ENCODE measurements at regions not wholly inside any gene's neighbourhood (a gene's known extent, or its start where the extent isn't known, plus 50 kb on each side); places are given as distances from the start of the nearest gene placed in this dataset.

DNA sequence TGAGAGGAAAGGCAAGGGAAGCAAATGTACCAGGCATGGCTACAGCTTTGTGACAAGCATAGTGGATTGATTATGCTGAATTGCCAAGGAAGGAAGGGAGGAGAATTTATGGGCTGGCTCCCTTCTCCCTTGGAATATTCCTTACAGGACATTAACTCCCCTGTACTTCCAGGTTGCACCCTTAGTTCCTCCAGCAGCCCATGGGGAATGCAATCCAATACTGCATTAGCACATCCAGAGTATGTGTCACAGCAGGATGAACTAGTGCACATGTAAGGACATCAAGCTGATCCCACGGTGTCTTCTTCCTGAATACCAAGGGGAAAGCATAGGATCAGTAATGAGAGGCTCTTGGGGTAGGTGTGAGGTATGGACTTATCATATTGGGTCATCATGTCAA lies 390.7 kb upstream of the POU3F2 start:
- TF ChIP-seq, protein P1, sequence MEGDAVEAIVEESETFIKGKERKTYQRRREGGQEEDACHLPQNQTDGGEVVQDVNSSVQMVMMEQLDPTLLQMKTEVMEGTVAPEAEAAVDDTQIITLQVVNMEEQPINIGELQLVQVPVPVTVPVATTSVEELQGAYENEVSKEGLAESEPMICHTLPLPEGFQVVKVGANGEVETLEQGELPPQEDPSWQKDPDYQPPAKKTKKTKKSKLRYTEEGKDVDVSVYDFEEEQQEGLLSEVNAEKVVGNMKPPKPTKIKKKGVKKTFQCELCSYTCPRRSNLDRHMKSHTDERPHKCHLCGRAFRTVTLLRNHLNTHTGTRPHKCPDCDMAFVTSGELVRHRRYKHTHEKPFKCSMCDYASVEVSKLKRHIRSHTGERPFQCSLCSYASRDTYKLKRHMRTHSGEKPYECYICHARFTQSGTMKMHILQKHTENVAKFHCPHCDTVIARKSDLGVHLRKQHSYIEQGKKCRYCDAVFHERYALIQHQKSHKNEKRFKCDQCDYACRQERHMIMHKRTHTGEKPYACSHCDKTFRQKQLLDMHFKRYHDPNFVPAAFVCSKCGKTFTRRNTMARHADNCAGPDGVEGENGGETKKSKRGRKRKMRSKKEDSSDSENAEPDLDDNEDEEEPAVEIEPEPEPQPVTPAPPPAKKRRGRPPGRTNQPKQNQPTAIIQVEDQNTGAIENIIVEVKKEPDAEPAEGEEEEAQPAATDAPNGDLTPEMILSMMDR (conservative IDR thresholded peaks at IDR 0.05), result no peak
- Histone ChIP-seq H3K4me1 (ENCODE audit: control insufficient read depth, insufficient read depth, low read length) (no peaks in the 10 kb centered on the region), H3K9me3 (ENCODE audit: control insufficient read depth, low read length) (no peaks in the 10 kb centered on the region), H3K27me3 (ENCODE audit: control insufficient read depth, insufficient read depth, low read length, poor library complexity, severe bottlenecking) (no peaks in the 10 kb centered on the region), H3K36me3 (ENCODE audit: control insufficient read depth, insufficient read depth, low read length) (no peaks in the 10 kb centered on the region), H3K9ac (ENCODE audit: extremely low read depth, low read length, poor library complexity, severe bottlenecking) (no peak overlapping the region), H3K4me3 (ENCODE audit: low read length) (no peak overlapping the region), H3K27ac (ENCODE audit: low read depth, low read length) (no peak overlapping the region)
- no peak overlapping the region for H3K4me3 Mint-ChIP-seq
- no peaks in the 10 kb centered on the region for H3K27me3 Mint-ChIP-seq (ENCODE audit: insufficient read depth)
- DNase-seq, result no peak
- 91 to 100% methylated on average over 1 of the region's 1 CpG for WGBS, 2 experiments (ENCODE audit: insufficient coverage in 1 of 2, insufficient read length in 1 of 2)
- H3K9me3 Mint-ChIP-seq, result no peaks in the 10 kb centered on the region
- H3K4me1 Mint-ChIP-seq, result no peaks in the 10 kb centered on the region
- H3K27ac Mint-ChIP-seq, result no peak overlapping the region
- H3K36me3 Mint-ChIP-seq (ENCODE audit: low read depth), result no peaks in the 10 kb centered on the region

DNA sequence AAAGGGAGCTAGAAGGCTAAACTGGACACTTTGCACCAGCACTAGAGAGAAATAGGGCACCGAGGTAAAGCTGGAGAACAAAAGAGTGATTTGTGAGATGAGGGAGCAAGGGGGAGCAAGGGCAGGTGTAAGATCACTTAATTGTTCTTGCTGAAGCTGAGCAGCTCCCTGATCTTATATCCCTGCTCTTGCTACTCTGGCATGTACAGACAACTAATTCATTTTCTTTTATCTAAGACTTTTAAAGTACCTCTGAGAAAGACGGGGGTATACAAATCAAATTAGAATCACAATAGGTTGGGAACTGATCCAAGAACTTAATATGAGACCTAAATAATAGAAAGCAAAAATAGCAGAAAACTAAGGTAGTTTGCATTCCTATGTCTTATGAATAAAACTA lies 381.7 kb upstream of the POU3F2 start:
- no peaks in the 10 kb centered on the region for H3K9me3 Mint-ChIP-seq
- Histone ChIP-seq H3K4me1 (ENCODE audit: control insufficient read depth, insufficient read depth, low read length) (no peaks in the 10 kb centered on the region), H3K27ac (ENCODE audit: low read depth, low read length) (no peak overlapping the region), H3K9ac (ENCODE audit: extremely low read depth, low read length, poor library complexity, severe bottlenecking) (no peak overlapping the region), H3K36me3 (ENCODE audit: control insufficient read depth, insufficient read depth, low read length) (no peaks in the 10 kb centered on the region), H3K4me3 (ENCODE audit: low read length) (no peak overlapping the region), H3K9me3 (ENCODE audit: control insufficient read depth, low read length) (peaks cover 5% of the 10 kb centered on the region), H3K27me3 (ENCODE audit: control insufficient read depth, insufficient read depth, low read length, poor library complexity, severe bottlenecking) (no peaks in the 10 kb centered on the region)
- no peak overlapping the region for H3K27ac Mint-ChIP-seq
- H3K4me3 Mint-ChIP-seq, result no peak overlapping the region
- no peaks in the 10 kb centered on the region for H3K4me1 Mint-ChIP-seq
- WGBS, 2 experiments (ENCODE audit: insufficient coverage in 1 of 2, insufficient read length in 1 of 2), result 69% methylated on average over 2 of the region's 2 CpGs; no CpG with 5 or more reads in 1 of the 2 experiments
- H3K36me3 Mint-ChIP-seq (ENCODE audit: low read depth), result no peaks in the 10 kb centered on the region
- no peaks in the 10 kb centered on the region for H3K27me3 Mint-ChIP-seq (ENCODE audit: insufficient read depth)
- no peak for DNase-seq
- TF ChIP-seq, protein P1 (conservative IDR thresholded peaks at IDR 0.05), result no peak

DNA sequence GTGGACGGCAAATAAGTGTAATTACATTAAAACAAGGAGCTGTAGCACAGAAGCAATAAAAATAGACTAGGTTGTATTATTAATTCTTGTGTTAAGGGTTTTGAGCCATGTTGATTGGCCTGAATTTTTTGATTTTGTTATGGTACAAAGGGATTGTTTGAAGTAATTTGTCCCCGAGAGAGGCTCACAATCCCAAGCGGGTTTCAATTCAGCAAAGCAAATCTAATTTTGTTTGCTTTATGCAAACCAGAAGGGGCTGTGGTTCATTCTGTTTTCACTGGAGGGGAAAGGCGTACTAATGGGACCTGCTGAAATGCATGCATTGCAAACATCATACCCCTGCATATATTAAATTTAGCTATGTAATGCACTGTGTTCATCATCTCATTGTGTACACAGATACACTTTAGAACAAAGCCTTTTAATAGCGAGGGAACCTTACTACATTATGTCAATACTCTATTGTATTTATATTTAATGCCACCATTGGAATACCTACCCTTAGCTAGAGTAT lies 379.5 kb upstream of the POU3F2 start:
- no peaks in the 10 kb centered on the region for H3K4me1 Mint-ChIP-seq
- H3K4me3 Mint-ChIP-seq, result no peak overlapping the region
- Histone ChIP-seq H3K4me1 (ENCODE audit: control insufficient read depth, insufficient read depth, low read length) (no peaks in the 10 kb centered on the region), H3K27ac (ENCODE audit: low read depth, low read length) (no peak overlapping the region), H3K27me3 (ENCODE audit: control insufficient read depth, insufficient read depth, low read length, poor library complexity, severe bottlenecking) (no peaks in the 10 kb centered on the region), H3K9ac (ENCODE audit: extremely low read depth, low read length, poor library complexity, severe bottlenecking) (no peak overlapping the region), H3K9me3 (ENCODE audit: control insufficient read depth, low read length) (peaks cover 2% of the 10 kb centered on the region), H3K36me3 (ENCODE audit: control insufficient read depth, insufficient read depth, low read length) (no peaks in the 10 kb centered on the region), H3K4me3 (ENCODE audit: low read length) (no peak overlapping the region)
- no peaks in the 10 kb centered on the region for H3K27me3 Mint-ChIP-seq (ENCODE audit: insufficient read depth)
- H3K9me3 Mint-ChIP-seq, result no peaks in the 10 kb centered on the region
- 89 to 94% methylated on average over 2 to 5 of the region's 5 CpGs for WGBS, 2 experiments (ENCODE audit: insufficient coverage in 1 of 2, insufficient read length in 1 of 2)
- TF ChIP-seq, protein P1 (conservative IDR thresholded peaks at IDR 0.05), result no peak
- no peak for DNase-seq
- H3K27ac Mint-ChIP-seq, result no peak overlapping the region
- no peaks in the 10 kb centered on the region for H3K36me3 Mint-ChIP-seq (ENCODE audit: low read depth)
